Left colon (tissue), 2 donors: ENCODE measurements at regions not wholly inside any gene's neighbourhood (a gene's known extent, or its start where the extent isn't known, plus 50 kb on each side); places are given as distances from the start of the nearest gene placed in this dataset.
"Not testable (repeated sequence)": the region's sequence is repeated elsewhere in the genome, so short reads cannot be mapped to it uniquely, and the experiment has no call there.

ENCODE experiments used
- ATAC-seq: fragments of 200-7000 bp; cut with Tn5 transposase; one replicate; pipeline ENCODE4 v1.9.1; 2020; ENCODE audit warnings: mild to moderate bottlenecking, moderate library complexity
- DNase-seq, 2 donors: peaks; one replicate each; pipeline ENCODE4 v3.0.0-alpha.2; 2020
- intact Hi-C, 2 donors: fragments of 100-400 bp; cut with DNase I in 1 of 2; cut with micrococcal nuclease in 1 of 2; formaldehyde crosslinking; loops; one replicate each; pipeline versions ENCODE4 v1.11.2 to v1.14.0; 2022; cut with DNase I, micrococcal nuclease
- donor health status: DM: no; HTN: no; CAD: no.
- donor health status: DM: yes; HTN: yes; CAD: no.

GRCh38 chr3:193095366-193095765 lies 145.7 kb upstream of the PLAAT1 start:
- intact Hi-C loops: no loop called here
- no peak for DNase-seq
- ATAC-seq: no peak

- ATAC-seq (no peak), DNase-seq (no peak)
- intact Hi-C loops: no loop called here
These were observed 144.9 kb upstream of the PLAAT1 start for GRCh38 chr3:193096076-193096475.

DNA sequence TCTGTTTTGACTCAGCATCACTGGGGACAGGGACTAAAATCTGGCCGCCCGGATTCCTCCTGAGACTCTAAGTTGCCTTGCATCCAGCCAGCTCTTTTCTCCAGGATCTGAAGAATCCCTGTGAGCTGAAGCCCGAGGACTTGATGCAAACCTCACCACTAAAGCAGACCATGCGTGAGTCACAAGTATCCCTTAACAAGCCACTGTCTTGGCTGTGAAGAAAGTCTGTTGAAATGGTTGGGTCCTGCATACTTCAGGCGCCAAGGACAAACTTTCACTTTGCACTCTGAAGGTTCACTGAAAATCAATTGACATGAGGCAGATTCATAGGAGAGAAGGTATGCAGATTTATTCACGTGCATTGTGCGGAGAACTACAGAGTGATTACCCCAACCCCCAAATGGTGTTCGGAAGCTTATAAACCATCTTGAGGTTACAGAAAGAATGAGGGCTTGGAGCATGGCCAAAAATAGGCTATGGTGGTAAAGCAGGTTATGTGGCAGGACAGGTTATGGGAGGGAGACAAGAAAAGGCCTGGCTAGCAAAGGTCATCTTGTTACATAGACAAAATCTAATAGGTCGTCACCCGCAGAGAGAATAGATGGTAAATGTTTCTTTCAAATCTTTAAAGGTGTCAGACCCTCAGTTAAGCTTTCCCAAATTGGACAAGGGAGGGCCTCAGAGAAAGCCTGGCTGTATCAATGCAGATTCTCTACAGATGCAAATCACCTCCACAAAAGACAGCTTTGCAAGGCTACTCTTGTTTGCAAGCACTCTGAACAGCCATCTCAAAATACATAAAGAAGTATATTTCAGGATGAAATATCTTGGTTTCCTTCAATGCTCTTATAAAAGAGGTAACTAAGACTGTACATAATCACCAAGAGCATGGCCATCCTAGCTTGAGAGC lies 126.3 kb upstream of the PLAAT1 start:
- intact Hi-C loops: no loop called here
- DNase-seq (no peak), ATAC-seq (no peak)

DNA sequence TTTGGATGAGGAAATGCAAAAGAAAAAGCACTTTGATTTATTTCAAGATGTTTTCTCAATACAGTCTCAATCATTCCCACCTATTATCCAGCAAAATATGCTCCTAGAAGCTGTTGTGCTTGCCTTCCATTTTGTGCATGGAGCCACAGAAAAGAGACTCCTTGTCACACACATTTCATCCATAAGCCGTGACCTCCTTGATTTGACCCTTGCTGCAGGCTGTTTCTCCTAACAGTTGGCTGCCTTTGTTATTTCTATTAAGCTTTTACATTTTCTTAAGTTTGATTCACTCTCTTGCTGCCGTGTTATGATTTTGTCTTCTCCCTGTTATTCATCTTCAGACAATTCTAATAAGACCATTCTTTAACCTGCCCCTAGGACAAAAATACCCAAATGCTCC lies 124.2 kb upstream of the PLAAT1 start:
- ATAC-seq (no peak), DNase-seq (no peak)
- intact Hi-C loops: no loop called here

- ATAC-seq (no peak), DNase-seq (no peak)
- intact Hi-C loops: no loop called here
These were observed 122.1 kb upstream of the PLAAT1 start for GRCh38 chr3:193118907-193119306.

DNA sequence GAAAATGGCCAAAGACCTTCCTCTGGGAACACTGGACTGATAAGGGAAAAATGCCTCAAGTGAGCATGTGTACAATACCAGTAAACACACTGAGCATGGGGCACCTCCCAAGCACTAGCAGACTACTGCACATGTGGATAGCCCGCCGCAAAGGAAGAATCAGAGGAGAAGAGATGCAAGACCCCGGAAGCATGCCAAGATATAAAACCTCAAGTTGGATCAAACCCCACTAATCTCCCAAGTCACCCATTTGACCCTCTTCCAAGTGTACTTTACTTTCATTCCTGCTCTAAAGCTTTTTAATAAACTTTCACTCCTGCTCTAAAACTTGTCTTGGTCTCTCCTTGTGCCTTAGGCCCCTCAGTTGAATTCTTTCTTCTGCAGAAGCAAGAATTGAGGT lies 121.1 kb upstream of the PLAAT1 start:
- intact Hi-C loops: no loop called here
- ATAC-seq (no peak), DNase-seq (no peak)

- DNase-seq (no peak), ATAC-seq (no peak)
- intact Hi-C loops: no loop called here
These were observed 116.2 kb upstream of the PLAAT1 start for GRCh38 chr3:193124861-193125260.

DNA sequence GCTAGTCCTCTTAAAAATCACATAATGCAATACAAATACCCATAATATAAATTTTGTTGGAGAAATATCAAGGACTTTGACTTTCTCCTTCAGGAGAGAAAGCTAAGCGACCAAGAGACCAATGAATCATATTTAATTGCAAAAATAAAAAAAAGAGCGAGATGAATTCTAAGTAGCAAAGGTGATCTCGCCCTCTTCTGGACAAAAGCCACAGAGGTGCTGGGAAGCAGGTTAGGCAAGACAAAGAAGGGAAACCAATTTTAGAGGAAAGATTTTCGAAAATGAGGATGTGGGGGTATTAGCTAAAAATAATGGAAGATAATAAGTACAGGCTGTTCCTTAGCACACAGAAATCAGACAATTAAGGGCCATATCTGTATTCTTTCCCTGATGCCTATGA lies 111.4 kb upstream of the PLAAT1 start:
- intact Hi-C loops: no loop called here
- DNase-seq (no peak), ATAC-seq (no peak)

DNA sequence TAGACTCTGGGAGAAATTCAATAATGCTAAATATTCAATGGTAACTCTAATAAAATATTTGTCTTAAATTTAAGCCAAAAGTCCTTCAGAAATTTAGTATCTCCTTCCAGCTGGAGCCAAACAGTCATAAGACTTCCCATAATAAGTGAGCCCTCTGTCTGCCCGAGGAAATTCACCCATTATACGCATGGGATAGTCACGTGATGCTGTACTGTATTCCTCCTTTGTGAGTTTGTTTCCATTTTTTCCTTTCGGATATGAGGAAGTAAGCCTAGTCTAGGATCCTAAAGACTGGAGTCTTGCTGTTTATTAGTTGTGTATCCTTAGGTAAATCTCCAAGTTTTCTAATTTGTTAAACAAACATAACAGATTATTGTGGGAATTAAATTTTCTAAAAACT lies 110.4 kb upstream of the PLAAT1 start:
- DNase-seq (no peak), ATAC-seq (no peak)
- intact Hi-C loops: no loop called here

- ATAC-seq (no peak), DNase-seq (no peak)
- intact Hi-C loops: no loop called here
These were observed 108.8 kb upstream of the PLAAT1 start for GRCh38 chr3:193132241-193132640.

GRCh38 chr3:193132964-193133363 lies 108.1 kb upstream of the PLAAT1 start:
- intact Hi-C loops: no loop called here
- no peak for ATAC-seq
- DNase-seq: no peak

DNA sequence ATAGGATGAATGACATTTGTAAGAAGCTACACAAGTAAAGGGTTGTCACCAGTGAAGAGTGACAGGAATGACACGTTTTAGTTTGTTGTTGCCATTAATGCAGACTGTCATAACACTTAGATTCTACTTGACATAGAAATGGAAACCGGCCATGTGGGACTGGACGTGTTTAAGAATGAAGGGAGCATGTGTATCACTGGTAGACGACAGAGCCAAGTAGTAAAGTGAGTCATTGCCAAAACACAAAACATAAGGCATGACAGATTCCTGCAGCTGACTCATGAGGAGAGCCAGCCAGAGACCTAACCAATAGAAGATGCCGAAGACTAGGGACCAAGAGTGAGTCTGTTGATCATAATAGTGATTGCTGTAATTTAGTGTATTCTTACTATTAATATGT lies 106.2 kb upstream of the PLAAT1 start:
- no peak for ATAC-seq
- DNase-seq: no peak
- intact Hi-C loops: no loop called here

- ATAC-seq (no peak), DNase-seq (no peak)
- intact Hi-C loops: no loop called here
These were observed 100.6 kb upstream of the PLAAT1 start for GRCh38 chr3:193140381-193140780.

DNA sequence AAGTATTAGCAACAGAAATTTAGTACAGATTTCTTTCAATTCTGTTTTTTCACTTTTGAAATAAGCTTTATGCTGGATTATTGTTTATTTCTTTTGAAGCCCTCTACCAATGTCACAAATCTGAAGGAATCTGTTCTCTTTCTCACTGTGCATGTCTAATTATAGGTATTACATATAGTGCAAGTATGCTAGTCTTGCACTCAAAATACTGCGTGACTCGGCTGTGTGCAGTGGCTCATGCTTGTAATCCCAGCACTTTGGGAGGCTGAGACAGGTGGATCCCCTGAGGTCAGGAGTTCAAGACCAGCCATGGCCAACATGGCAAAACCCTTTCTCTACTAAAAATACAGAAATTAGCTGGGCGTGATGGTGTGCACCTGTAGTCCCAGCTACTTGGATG lies 95.8 kb upstream of the PLAAT1 start:
- ATAC-seq (no peak), DNase-seq (no peak)
- intact Hi-C loops: no loop called here

- ATAC-seq: no peak
- no peak for DNase-seq
- intact Hi-C loops: no loop called here
These were observed 92.1 kb upstream of the PLAAT1 start for GRCh38 chr3:193148688-193149473.

- intact Hi-C loops: no loop called here
- ATAC-seq (no peak), DNase-seq (no peak)
These were observed 91.0 kb upstream of the PLAAT1 start for GRCh38 chr3:193149998-193150397.

- DNase-seq, ATAC-seq, intact Hi-C loops: not testable (repeated sequence)
These were observed 85.8 kb upstream of the PLAAT1 start for GRCh38 chr3:193155044-193155781.

DNA sequence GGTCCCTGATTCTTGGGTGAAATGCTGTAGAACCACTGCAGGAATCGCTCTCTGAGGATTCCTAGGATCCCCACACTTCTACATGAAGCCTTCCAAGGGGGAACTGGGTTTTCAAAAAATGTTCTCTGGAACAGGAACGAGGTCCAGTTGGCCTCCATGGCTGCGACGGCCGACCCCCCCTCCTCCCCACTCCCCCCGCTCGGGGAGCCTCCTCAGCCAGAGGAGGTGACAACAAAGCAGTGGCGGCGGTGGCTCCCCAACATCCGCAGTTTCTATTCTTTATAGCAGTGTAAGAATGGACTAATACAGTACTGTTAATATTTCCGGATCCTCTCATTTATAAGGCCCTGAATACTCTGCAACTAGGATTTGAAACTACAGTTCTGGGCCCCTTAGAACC lies 84.0 kb upstream of the PLAAT1 start:
- ATAC-seq (no peak), DNase-seq (no peak)
- intact Hi-C loops: no loop called here

GRCh38 chr3:193165431-193166120 lies 75.4 kb upstream of the PLAAT1 start:
- ATAC-seq (no peak), DNase-seq (no peak)
- intact Hi-C loops: no loop called here
